SH-SY5Y (cell line): ENCODE measurements at regions not wholly inside any gene's neighbourhood (a gene's known extent, or its start where the extent isn't known, plus 50 kb on each side); places are given as distances from the start of the nearest gene placed in this dataset.

ENCODE experiments used
- GATA2 ChIP-seq: IDR thresholded peaks from 2 replicates; pipeline ENCODE4 v1.6.1; 2011; ENCODE audit warnings: mild to moderate bottlenecking, low read depth, low read length
- GATA3 ChIP-seq: IDR thresholded peaks from 2 replicates; pipeline ENCODE4 v1.6.1; 2011; ENCODE audit warnings: low read depth, mild to moderate bottlenecking, low read length, moderate library complexity

DNA sequence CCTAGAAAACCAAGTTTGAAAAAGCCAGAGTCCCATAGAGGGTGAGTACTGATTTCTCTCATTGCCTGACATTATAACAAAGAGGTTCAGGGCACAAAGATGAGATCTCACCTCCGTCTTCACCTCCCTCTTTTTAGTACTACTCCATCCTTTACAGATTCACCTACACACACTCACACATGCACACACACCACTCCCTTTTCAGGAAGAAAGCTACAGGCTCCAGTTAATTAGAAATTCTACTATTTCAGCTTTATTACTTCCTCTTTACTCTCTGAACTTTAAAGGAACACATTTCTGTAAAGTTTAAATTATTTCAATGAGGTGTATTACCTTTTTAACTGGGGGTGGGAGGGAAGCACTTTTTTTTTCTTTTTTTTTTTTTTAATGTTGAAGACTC lies 59.6 kb upstream of the PRDX6 start:
- TF ChIP-seq GATA3 (no peak), GATA2 (no peak)

DNA sequence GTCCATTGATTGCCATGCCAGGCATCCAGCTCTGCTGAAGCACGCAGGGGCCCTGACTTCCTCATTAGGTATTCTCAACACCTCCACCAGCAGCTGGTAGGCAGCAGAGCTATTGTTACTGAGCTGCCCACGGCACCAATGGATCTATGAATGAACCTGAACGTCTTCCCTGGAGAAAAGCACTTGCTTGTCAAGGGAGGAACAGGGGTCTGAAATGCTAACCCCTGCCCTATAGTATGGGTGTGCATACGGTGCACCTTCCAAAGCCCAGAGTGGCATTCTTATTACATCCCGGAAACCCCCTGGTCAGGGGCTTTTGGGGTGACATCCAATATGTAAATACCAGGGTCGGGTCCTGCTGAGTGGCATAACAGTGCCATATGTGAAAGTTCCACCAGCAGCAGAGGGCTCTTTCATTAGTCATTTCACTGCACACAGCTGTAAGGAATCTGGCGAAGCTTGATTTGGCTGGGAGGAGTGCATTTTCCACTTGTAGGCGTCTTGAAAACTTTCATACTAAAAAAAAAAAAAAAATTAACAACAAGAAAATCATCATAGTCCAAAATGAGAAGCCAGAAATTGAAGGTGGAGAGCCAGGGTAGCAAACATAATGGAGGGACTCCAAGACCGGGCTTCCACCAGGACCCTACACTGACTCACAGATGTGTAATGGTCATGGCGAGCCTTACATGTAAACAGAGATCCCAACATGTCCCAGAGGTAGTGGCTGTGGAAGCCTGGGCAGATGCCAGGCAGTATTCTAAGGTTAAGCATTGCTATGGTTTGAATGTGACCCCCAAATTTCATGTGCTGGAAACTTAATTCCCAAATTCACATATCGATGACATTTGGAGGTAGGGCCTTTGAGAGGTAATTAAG lies 58.8 kb upstream of the PRDX6 start:
- TF ChIP-seq GATA2 (no peak), GATA3 (no peak)

DNA sequence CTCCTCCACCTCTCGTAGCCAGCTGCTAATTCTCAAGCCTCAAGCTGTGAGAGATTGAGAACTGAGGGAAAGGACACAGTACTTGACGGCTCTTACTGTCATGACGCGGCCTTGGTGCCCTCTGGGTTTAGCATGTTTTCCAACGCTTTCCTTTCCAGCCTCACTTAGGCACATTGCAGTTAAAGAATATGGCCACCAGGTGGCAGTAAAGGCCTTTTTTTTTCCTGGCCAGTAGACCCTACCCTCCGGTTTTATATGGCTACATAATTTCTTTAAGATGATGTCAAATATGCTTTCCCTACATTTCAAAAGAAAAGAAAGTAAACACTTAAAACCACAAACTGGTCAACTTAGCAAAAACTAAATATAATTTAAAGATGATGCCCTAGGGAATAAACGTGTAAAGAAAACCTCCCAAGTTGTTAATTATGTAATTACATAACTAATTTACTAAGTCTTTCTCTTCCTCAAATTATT lies 56.8 kb upstream of the PRDX6 start:
- TF ChIP-seq GATA3 (no peak), GATA2 (no peak)

DNA sequence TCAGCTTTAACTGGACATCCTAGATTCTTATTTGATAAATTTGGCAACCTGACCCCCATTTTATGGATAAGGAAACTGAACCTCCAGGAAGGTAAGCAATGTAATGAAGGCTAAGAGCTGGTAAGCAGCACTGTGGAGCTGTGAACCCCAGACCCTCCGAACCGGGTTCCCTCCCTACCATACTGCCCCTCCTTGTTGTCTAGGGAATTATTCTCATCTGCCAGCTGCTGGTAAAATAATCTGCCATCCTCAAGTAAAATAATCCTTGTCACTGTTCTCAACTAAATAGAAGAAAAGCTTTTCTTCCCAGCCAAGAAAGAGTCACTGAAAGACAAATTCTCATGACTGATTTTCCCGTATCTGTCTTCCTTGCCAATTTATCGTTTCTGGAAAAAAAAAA lies 55.8 kb upstream of the PRDX6 start:
- TF ChIP-seq GATA3 (no peak), GATA2 (no peak)

DNA sequence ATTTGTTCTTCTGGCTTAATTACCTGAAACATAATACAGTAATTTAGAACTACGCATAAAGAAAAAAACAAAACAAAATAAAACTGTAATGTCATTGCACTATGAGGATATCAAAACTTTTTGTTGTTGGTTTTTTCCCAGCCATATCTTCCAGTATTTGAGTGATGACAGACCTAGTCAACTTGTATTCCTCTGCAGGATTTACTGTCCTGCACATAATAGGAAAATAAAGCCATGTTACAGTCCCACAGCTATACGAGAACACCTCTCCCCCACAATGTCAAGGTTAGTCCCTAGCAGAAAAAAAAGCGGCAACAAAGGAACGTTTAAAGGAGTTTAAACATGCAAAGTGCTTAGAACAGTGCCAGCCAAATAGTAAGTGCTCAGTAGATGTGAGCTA lies 55.3 kb upstream of the PRDX6 start:
- TF ChIP-seq GATA2 (no peak), GATA3 (no peak)

DNA sequence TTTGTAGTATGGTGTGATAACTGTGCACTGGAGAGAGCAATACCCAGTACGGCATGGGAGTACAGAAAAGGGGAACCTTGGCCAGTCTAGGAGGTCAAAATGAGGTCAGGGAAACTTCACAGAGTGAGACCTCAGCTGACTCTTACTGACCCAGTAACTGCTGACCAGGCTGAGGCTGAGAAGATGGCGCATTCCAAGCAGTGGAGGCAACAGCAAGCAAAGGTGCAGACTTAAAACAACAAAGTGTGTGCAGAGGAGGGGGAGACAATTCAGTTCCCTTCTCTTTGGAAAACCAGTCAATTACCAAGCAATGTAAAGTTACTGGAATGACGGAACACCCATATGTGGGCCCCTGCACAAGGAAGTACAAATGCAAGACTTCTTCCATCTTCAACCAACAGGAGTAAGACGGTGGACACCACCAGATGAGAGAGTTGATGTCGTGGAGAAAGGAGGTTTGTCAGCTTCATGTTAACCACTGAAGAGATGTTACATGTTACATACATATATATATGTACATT lies 54.6 kb upstream of the PRDX6 start:
- TF ChIP-seq GATA3 (no peak), GATA2 (no peak)

DNA sequence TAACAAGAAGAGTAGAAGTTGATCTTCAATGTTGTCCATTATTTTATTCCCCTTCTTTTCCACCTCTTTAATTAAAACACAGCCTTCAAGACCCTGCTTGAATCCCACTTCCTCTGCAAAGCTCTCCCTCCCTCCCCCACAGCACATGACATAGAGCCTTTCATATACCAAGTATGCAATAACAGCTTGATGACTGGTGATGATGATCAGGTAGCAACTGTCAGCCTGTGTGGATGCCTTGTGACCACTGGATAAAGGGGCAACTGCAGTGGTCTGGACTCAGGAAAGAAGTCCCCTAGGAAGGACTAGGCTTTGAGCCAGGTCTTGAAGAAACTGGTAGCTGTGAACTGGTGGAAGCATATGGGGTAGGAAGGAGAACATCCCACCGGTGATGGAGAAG lies 53.8 kb upstream of the PRDX6 start:
- TF ChIP-seq GATA3, result no peak
- TF ChIP-seq GATA2, result no peak

DNA sequence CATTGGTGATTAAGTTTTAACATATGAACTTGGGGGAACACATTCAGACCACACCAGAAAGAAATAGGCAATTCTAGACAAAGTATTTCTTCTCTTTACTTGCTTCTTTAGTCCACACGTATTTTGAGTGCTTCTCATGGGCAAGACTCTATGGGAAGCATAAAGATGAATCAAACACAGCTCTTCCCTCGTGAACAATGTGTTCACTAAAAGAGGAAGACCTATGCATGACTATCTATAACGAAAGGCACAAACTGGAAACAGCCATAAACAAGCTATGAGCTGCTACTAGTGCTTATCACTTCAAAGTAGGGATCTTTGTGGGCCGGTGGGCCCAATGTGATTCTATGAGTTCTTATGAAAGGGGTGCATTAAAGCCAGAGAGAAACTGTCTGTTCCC lies 53.0 kb upstream of the PRDX6 start:
- TF ChIP-seq GATA2 (no peak), GATA3 (no peak)

DNA sequence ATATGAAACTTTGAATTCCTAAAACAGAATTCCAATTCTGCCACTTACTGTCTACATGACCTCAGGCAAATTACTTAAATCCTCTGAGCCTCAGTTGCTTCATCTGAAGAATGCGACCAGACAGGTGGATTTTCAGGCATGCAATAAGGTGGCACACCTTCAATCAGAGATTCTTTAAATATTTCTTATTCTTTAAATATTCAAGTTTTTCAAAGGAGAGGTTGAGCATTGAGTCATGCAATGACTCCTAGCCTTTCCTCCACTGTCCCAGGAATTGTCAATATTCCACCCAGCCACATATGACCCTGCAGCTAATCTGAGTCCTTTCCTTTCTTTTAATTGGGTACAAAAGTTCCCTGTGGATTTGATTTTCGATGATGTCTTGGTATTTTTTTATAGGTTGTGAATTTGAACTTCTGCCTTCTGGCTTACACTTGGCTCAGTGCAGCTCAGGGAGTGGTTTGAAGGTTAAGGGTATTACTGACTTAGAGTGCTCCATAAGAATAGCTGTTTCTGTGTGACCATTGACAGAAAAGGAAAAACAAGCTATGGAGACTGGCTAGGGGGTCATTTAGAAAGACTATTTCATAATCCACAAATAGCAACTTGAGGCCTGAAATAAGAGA lies 52.2 kb upstream of the PRDX6 start:
- TF ChIP-seq GATA3, result no peak
- no peak for TF ChIP-seq GATA2

DNA sequence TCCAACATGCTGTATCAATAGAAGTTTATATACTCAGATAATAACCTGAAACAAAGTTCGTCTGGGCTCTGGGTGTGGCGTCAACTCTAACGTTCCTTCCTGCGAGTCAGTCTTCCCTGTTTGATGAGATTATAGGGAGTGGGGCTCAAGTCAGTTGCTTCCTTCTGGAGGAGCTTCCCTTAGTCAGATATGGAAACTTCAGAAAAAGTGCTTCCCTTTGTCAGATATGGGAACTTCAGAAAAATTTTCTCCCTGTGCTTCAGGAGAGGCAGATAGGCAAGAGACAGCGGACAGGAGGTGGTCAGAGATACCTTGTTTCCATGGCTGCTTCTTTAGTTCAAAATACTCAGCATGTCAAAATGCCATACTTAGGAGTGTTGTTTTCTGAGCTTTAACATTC lies 51.1 kb upstream of the PRDX6 start:
- no peak for TF ChIP-seq GATA2
- no peak for TF ChIP-seq GATA3

DNA sequence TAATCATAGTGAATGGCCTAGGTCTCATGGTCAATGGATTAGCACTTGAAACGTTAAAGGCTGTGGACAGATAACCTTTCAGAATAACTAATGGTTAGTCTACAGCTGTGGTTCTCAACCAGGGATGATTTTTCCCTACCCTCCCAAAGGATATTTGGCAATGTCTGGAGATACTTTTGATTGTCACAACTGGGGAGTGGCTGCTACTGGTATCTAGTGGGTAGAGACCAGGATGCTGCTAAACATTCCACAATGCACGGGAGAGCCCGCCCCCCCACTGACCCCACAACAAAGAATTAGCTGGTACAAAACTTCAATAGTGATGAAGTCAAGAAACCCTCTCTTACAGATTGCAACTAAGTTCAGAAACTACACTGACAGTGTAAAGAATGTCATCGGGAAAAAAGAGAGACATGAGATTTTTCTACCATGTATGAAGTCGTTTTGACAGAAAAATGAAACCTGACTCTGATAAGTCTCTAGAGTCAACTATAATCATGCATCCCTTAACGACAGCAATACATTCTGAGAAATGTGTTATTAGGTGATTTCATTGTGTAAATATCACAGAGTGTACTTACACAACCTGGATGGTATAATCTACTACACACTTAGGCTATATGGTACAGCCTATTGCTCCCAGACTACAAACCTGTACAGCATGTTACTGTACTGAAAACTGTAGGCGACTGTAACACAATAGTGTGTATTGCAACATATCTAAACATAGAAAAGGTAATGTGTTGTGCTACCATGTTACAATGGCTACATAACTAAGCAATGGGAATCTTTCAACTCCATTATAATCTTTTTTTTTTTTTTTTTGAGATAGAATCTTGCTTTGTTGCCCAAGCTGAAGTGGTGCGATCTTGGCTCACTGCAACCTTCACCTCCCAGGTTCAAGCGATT lies 49.7 kb upstream of the PRDX6 start:
- TF ChIP-seq GATA3 (no peak), GATA2 (no peak)
